NCI-H1417 treated with DMSO at 0.1 percent for 48 hours (cell line): ENCODE measurements at regions not wholly inside any gene's neighbourhood (a gene's known extent, or its start where the extent isn't known, plus 50 kb on each side); places are given as distances from the start of the nearest gene placed in this dataset.
"Not testable (repeated sequence)": the region's sequence is repeated elsewhere in the genome, so short reads cannot be mapped to it uniquely, and the experiment has no call there.

ENCODE experiments used
- DNase-seq: peaks from one replicate; lab custom pipeline; 2025; lab: John Stamatoyannopoulos, UW

GRCh38 chr10:46749003-46749402, 162.2 kb upstream of the PTPN20 start:
- not testable (repeated sequence) for DNase-seq

GRCh38 chr10:46749470-46749869, 161.8 kb upstream of the PTPN20 start:
- DNase-seq, result not testable (repeated sequence)

DNA sequence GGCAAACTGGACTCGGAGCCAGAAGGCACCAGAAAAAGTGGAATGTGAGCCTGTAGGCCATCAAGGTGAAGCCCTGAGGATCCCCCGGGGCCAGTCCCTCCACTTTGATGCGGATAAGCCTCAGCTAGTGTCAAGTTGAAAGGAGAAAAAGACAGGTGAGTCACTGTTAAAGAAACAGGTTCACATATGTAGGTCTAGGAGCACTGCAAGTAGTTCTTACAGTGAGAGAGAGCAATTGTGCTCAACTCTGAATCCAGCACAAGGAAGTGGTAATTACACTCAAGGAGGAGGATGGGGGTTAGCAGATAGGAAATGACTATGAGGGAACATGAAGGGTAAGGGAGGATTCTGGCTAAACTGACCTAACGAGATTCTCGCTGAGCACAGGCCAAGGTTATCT, 157.5 kb upstream of the PTPN20 start:
- DNase-seq, result not testable (repeated sequence)

- DNase-seq, result not testable (repeated sequence)
These were observed 149.8 kb upstream of the PTPN20 start for GRCh38 chr10:46761471-46761870.

DNA sequence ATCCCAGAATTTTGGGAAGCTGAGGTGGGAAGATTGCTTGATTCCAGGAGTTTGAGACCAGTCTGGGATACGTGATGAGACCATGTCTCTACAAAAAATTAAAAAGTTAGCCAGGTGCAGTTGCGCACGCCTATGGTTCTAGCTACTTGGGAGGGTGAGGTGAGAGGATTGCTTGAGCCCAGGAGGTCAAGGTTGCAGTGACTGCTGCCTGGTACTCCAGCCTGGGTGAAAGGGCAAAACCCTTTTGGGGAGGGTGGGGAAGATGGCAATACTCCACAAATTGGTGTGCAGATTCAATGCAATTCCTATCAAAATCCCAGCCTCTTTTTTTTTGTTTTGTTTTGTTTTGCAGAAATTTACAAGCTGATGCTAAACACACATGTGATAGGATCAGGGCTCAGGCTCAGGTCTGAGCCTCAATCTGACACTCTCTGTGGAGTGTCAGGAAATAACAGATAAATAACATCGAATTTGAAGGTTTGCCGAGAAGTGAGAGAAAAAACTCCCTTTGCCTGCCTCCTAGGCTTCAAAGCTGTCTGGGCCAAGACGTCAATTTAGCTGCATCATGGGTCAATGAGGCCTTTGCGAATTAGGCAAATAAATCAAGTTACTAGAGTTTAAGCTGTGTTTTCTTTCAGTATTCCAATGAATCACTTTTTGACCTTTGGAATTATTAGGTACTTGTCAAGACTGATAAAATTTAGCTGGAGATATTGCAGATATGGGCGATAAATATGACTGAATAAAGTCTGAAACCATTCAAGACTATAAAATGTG, 142.5 kb upstream of the PTPN20 start:
- not testable (repeated sequence) for DNase-seq

DNA sequence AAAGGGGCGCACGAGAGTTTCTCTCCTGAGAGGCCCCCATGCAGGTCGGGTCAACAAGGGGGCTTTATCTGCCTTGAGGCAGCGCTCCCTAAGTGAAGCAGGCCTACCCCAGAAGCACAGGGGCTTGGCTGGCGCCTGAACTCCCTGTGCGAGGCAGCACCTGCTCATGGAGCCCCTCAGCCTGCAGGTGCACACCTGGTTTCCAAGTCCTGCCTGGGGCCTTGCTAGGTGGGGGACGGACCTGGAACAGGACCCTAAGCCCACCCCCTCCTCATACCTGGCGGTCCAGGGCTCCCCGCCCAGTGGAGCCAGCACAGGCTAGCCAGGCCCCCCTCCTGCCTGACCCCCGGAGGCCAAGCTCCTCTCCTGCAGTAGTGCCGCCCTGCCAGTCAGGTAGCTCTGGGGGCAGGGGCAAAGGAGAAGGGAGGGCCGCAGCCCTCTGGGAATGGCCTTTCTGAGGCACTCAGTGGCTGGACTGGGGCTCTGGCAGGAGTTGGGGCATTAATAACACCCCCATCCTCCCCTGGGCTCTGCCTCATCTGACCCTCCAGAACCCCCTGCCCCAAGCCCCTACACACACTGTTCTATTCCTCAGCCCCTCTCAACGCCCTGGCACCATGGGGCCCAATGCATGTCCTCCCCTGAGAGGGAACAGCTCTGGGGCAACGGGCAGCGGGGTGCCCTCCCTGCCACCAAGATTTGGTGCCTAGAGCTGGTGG, 137.9 kb upstream of the PTPN20 start:
- DNase-seq, result not testable (repeated sequence)

GRCh38 chr10:46773897-46774236, 137.4 kb upstream of the PTPN20 start:
- DNase-seq, result not testable (repeated sequence)

- not testable (repeated sequence) for DNase-seq
These were observed 136.9 kb upstream of the PTPN20 start for GRCh38 chr10:46774366-46774765.

DNA sequence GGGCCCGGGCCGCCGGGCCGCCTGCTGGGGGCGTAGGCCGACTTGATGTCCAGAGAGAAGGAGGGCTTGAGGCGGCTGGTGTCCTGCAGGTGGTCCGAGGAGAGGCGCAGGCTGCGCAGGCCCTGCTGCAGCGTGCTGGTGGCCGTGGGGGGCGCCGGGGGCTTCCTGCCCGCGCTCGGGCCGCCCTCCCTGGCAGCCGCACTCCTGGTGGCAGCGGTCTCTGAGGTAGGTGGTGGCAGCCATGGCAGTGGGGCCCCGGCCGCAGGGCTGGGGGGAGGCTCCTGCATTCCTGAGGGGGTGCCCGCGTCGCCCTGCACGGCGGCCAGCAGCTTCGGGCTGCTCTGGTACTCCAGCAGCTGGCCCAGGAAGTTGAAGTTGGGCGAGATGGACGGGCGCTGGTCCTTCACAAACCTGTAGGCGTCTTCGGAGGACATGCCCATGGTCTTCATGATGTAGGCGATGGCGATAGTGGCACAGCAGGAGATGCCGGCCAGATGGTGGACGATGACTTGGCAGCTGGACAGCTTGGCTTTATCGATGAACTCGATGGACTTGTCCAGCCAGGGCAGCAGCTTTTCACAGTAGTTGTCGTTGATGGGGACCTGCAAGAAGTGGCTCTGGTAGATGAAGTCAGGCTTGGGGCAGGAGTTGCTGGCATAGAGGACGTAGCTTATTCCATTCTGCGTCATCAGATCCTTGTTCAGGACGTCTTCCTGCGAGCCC, 136.1 kb upstream of the PTPN20 start:
- DNase-seq, result not testable (repeated sequence)

- DNase-seq, result not testable (repeated sequence)
These were observed 135.6 kb upstream of the PTPN20 start for GRCh38 chr10:46775668-46776059.

GRCh38 chr10:46779571-46779970, 131.7 kb upstream of the PTPN20 start:
- DNase-seq, result not testable (repeated sequence)

DNA sequence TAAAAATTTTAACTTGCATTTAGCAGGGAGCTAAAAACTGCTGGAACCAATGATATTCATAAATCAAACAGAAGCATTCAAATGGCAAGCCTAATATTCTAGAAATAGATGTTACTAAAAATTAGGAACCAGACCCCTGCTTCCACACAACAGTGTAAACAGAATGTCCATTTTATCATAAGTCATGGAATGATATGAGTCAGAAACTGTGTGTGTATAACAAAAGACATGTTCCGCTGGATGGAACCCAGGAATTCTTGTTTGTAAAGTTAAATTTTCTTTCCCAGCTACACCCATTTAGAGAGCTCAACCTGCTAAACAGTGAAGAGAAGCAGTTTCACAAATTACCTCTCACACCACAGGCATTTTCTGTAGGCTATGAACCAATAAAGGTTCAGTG, 131.1 kb upstream of the PTPN20 start:
- not testable (repeated sequence) for DNase-seq

DNA sequence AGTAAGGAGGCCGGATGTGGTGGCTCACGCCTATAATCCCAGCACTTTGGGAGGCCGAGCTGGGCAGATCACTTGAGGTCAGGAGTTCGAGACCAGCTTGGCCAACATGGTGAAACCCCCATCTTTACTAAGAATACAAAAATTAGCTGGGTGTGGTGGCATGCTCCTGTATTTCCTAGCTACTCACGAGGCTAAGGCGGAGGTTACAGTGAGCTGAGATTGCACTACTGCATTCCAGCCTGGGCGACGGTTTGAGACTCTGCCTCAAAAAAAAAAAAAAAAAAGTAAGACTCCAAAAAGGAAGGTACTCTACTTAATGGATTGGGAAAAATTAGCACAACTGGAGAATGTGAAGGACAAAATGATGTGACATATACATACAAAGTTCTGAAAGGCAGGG, 130.2 kb upstream of the PTPN20 start:
- not testable (repeated sequence) for DNase-seq

DNA sequence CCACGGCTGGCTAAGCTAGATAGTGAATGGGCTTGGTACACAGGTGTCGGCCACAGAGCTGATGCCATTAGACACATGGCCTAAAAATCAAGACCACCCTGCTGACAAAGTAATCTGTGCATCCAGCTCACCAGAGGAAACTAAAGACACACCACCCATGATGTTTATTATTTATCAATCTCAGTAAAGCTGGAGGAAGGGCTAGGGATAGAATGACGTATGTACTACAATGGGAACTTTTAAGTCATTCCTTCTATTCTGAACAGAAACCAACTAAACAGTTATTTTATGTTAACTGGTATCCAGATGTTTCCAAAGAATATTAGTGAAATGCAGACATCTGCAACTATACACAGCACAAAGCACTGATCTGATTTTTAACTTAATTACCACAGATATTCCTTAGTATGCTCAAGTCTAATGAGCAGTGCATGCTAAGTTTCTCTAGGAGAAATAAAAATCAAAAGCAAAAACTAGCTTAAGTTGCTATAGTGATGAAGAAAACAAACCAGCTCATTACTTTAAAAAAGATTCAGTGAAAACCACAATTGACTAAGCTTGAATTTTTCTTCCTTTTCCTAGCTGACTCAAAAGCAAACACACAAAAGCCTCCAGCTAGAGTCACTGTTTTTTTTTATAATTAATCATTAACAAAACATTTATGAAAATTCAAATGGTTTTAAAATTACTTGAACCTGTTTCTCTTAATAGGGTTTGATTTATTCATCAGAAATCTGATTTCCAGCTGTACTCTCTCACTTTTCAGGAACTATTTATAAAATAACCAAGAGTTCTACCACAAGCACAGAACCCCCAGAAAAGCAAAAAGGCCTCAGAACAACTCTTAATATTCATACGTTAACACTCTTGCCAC, 129.0 kb upstream of the PTPN20 start:
- not testable (repeated sequence) for DNase-seq

- not testable (repeated sequence) for DNase-seq
These were observed 126.6 kb upstream of the PTPN20 start for GRCh38 chr10:46784665-46785064.

- not testable (repeated sequence) for DNase-seq
These were observed 125.1 kb upstream of the PTPN20 start for GRCh38 chr10:46786125-46786517.

GRCh38 chr10:46786518-46787320, 124.5 kb upstream of the PTPN20 start:
- not testable (repeated sequence) for DNase-seq

- no peak for DNase-seq
These were observed 124.0 kb upstream of the PTPN20 start for GRCh38 chr10:46787321-46787615.

DNA sequence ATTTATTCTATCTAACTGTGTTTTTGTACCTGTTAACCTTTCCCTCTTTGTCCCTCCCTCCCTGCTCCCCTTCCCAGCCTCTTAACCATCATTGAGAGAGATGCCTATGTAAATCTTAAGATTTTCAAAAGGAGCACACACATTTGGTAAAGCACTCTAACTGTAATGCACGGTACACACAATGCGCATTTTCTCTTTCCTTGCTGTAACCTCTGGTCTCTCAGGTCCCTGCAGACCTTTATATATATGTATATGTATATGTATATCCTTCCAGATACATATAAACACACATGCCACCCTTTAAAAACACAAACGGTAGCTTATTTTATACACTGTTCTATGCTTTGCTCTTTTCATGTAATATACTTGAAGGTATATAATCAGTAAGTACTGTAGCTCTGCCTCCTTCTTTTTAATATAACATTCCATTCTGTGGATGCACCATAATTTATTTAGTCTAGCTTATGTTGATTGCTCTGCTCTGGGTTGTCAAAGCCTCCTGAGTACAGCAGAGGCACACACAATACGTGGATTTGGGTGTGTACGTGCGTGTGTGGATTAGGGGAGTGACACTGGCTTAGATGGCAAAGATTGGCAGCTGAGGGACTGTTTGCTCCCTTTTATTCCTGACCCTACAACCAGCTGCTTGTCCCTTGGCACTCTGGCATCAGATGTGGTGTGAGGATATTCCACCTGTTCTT, 118.4 kb upstream of the PTPN20 start:
- DNase-seq, result not testable (repeated sequence)

- not testable (repeated sequence) for DNase-seq
These were observed 114.9 kb upstream of the PTPN20 start for GRCh38 chr10:46796351-46796750.
